ENCODE measurements at regions not wholly inside any gene's neighbourhood (a gene's known extent, or its start where the extent isn't known, plus 50 kb on each side); places are given as distances from the start of the nearest gene placed in this dataset.

DNA sequence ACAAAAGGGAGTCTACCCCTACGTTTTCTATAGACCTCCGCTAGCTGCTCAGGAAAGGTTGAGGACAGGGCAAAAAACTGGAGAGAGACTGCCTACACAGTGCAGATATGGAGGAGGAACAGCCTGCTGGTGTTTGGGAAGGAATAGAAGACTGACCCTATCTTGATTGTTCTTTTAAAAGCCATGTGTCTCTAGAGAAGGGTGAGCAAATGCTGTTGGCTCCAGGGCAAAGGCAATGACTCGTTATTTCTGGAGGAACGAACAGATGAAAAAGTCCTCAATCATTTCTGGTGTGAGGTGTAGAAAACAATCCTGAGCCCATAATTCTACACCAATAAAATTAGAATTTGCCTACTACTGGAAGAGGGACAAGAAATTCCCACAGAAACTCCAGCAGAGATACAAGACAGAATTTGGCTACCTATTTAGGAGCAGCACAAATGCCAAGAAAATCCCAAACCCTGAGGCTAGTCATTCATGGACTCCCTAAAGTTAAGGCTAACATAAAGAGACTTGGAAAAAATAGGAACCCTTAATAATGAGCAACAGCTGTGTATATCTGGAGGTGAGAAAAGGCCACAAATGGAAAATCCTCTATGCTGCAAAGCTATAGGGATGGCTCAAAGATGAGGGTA lies 1206.3 kb upstream of the CNTN5 start:
- no peaks in the 10 kb centered on the region for H3K36me3 ChIP-seq (ENCODE audit: control insufficient read depth in 3 of 3, insufficient read depth in 2 of 3, low read depth in 1 of 3, low read length in 3 of 3)
- H3K4me1 ChIP-seq (ENCODE audit: control insufficient read depth in 3 of 3, insufficient read depth in 2 of 3, low read depth in 1 of 3, low read length in 2 of 3): no peaks in the 10 kb centered on the region
- no peak overlapping the region for H3K27ac ChIP-seq (ENCODE audit: low read depth in 1 of 3, low read length in 2 of 3)
- H3K4me3 ChIP-seq (ENCODE audit: low read depth in 1 of 3, low read length in 3 of 3): no peak overlapping the region
- WGBS, 3 donors: 78 to 82% (median 82%) methylated on average over 4 of the region's 4 CpGs
- H3K27me3 ChIP-seq (ENCODE audit: control insufficient read depth in 3 of 3, insufficient read depth in 3 of 3, low read length in 3 of 3): no peaks in the 10 kb centered on the region
- no peaks in the 10 kb centered on the region for H3K9me3 ChIP-seq (ENCODE audit: control insufficient read depth in 2 of 2, insufficient read depth in 1 of 2, low read depth in 1 of 2, low read length in 1 of 2)
- no peak for DNase-seq
- FAIRE-seq: no peak

DNA sequence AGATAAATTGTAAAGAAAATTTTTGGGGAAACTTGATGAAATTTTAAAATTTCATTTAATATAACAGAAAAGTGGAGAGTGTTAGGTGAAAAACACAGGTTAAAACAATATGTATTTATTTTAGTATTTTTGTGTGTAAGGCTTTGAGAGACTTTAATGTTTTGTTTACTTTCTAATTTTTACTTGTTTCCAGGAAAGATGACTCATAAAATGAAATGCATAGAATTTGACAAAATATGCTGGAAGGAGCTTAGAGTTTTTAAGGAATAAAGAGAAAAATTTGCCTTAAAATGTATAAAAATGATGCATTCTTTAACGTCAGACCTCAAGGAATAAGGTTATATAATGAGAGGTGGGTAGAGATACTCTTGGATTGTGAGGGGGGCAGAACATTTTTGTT lies 1205.1 kb upstream of the CNTN5 start:
- H3K36me3 ChIP-seq (ENCODE audit: control insufficient read depth in 3 of 3, insufficient read depth in 2 of 3, low read depth in 1 of 3, low read length in 3 of 3): no peaks in the 10 kb centered on the region
- FAIRE-seq (no peak), DNase-seq (no peak)
- H3K9me3 ChIP-seq (ENCODE audit: control insufficient read depth in 2 of 2, insufficient read depth in 1 of 2, low read depth in 1 of 2, low read length in 1 of 2): no peaks in the 10 kb centered on the region
- WGBS, 3 donors: 64 to 82% (median 71%) methylated on average over 1 of the region's 1 CpG
- H3K4me1 ChIP-seq (ENCODE audit: control insufficient read depth in 3 of 3, insufficient read depth in 2 of 3, low read depth in 1 of 3, low read length in 2 of 3): no peaks in the 10 kb centered on the region
- no peak overlapping the region for H3K4me3 ChIP-seq (ENCODE audit: low read depth in 1 of 3, low read length in 3 of 3)
- H3K27ac ChIP-seq (ENCODE audit: low read depth in 1 of 3, low read length in 2 of 3): no peak overlapping the region
- no peaks in the 10 kb centered on the region for H3K27me3 ChIP-seq (ENCODE audit: control insufficient read depth in 3 of 3, insufficient read depth in 3 of 3, low read length in 3 of 3)

DNA sequence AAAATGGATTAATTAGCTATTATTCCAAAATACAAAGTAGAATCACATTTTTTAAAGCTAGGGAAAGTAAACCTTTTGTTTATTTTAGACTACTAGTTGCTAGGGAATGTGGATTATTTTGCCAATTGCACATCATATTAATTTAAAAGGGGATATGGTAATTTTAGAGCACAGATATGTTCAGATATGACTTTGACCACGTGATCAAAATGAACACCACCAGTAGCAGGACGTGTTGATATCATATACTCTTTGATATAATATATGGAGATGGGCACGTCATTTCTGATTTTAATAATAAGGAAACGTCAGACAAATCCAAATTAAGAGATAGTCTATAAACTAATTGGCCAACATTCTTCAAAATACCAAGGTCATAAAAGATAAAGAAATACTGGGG lies 1188.3 kb upstream of the CNTN5 start:
- FAIRE-seq (no peak), DNase-seq (no peak)
- no peak overlapping the region for H3K27ac ChIP-seq (ENCODE audit: low read depth in 1 of 3, low read length in 2 of 3)
- H3K36me3 ChIP-seq (ENCODE audit: control insufficient read depth in 3 of 3, insufficient read depth in 2 of 3, low read depth in 1 of 3, low read length in 3 of 3): no peaks in the 10 kb centered on the region
- no peaks in the 10 kb centered on the region for H3K4me1 ChIP-seq (ENCODE audit: control insufficient read depth in 3 of 3, insufficient read depth in 2 of 3, low read depth in 1 of 3, low read length in 2 of 3)
- 53 to 71% (median 63%) methylated on average over 4 of the region's 4 CpGs for WGBS, 3 donors
- H3K27me3 ChIP-seq (ENCODE audit: control insufficient read depth in 3 of 3, insufficient read depth in 3 of 3, low read length in 3 of 3): no peaks in the 10 kb centered on the region
- H3K9me3 ChIP-seq (ENCODE audit: control insufficient read depth in 2 of 2, insufficient read depth in 1 of 2, low read depth in 1 of 2, low read length in 1 of 2): no peaks in the 10 kb centered on the region
- H3K4me3 ChIP-seq (ENCODE audit: low read depth in 1 of 3, low read length in 3 of 3): no peak overlapping the region

DNA sequence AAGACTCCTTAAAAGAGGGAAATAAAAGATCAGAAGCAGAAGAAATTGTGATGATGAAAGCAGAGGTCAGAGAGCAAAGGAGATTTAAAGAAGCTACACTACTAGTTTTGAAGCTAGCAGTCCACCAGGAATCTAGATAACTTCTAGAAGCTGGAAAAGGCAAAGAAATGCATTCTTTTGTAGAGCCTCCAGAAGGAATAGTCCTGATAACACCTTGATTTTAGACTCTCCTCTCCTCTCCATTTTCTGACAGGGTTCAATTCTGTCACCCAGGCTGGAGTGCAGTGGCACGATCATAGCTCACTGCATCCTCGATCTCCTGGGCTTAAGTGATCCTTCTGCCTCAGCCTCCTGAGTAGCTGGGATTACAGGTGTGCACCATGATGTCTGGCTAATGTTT lies 1187.3 kb upstream of the CNTN5 start:
- Histone ChIP-seq H3K4me3 (ENCODE audit: low read depth in 1 of 3, low read length in 3 of 3) (no peak overlapping the region), H3K27me3 (ENCODE audit: control insufficient read depth in 3 of 3, insufficient read depth in 3 of 3, low read length in 3 of 3) (no peaks in the 10 kb centered on the region), H3K9me3 (ENCODE audit: control insufficient read depth in 2 of 2, insufficient read depth in 1 of 2, low read depth in 1 of 2, low read length in 1 of 2) (no peaks in the 10 kb centered on the region), H3K4me1 (ENCODE audit: control insufficient read depth in 3 of 3, insufficient read depth in 2 of 3, low read depth in 1 of 3, low read length in 2 of 3) (no peaks in the 10 kb centered on the region), H3K27ac (ENCODE audit: low read depth in 1 of 3, low read length in 2 of 3) (no peak overlapping the region), H3K36me3 (ENCODE audit: control insufficient read depth in 3 of 3, insufficient read depth in 2 of 3, low read depth in 1 of 3, low read length in 3 of 3) (no peaks in the 10 kb centered on the region)
- 50 to 91% (median 84%) methylated on average over 1 to 2 of the region's 2 CpGs for WGBS, 3 donors
- DNase-seq (no peak), FAIRE-seq (no peak)

DNA sequence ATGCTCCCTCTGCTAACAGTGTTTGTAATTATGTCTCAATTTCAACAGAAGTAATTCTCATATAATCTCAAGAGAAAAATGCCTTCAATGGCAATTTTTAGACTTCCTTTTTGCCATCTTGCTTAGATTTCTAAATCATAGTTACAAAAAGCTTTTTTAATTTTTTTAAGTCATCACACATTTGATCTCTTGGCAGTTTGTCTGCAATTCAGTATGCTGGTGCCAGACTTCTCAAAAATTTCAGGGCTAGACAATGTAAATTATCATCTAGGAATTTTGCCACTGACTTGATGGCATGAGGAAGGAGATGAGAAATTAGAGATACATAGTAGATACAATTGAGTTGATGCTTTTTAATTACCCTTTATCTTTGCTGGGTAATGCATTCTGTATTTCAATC lies 1176.7 kb upstream of the CNTN5 start:
- Histone ChIP-seq H3K4me1 (ENCODE audit: control insufficient read depth in 3 of 3, insufficient read depth in 2 of 3, low read depth in 1 of 3, low read length in 2 of 3) (no peaks in the 10 kb centered on the region), H3K4me3 (ENCODE audit: low read depth in 1 of 3, low read length in 3 of 3) (no peak overlapping the region), H3K27me3 (ENCODE audit: control insufficient read depth in 3 of 3, insufficient read depth in 3 of 3, low read length in 3 of 3) (no peaks in the 10 kb centered on the region), H3K9me3 (ENCODE audit: control insufficient read depth in 2 of 2, insufficient read depth in 1 of 2, low read depth in 1 of 2, low read length in 1 of 2) (no peaks in the 10 kb centered on the region), H3K36me3 (ENCODE audit: control insufficient read depth in 3 of 3, insufficient read depth in 2 of 3, low read depth in 1 of 3, low read length in 3 of 3) (no peaks in the 10 kb centered on the region), H3K27ac (ENCODE audit: low read depth in 1 of 3, low read length in 2 of 3) (no peak overlapping the region)
- FAIRE-seq (no peak), DNase-seq (no peak)

DNA sequence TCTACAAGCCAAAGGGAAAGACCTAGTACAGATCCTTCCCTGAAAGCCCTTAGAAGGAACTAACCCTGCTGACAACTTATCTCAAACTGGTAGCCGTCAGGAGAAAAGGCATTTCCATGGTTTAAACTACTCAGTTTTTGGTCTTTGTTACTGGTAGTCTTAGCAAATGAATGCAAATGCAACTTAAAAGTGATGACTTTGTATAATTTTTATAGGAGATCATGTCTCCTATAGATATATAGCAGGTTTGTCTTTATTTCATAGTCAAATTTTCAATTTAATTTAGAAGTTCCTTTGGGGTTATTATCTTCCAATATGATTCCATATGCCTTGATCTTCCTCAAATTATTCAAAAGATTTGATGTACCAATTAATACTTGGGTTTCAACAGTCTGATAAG lies 1173.0 kb upstream of the CNTN5 start:
- H3K4me3 ChIP-seq (ENCODE audit: low read depth in 1 of 3, low read length in 3 of 3): no peak overlapping the region
- H3K36me3 ChIP-seq (ENCODE audit: control insufficient read depth in 3 of 3, insufficient read depth in 2 of 3, low read depth in 1 of 3, low read length in 3 of 3): no peaks in the 10 kb centered on the region
- H3K4me1 ChIP-seq (ENCODE audit: control insufficient read depth in 3 of 3, insufficient read depth in 2 of 3, low read depth in 1 of 3, low read length in 2 of 3): no peaks in the 10 kb centered on the region
- no peak for FAIRE-seq
- 90 to 92% (median 90%) methylated on average over 1 of the region's 1 CpG for WGBS, 3 donors
- no peaks in the 10 kb centered on the region for H3K27me3 ChIP-seq (ENCODE audit: control insufficient read depth in 3 of 3, insufficient read depth in 3 of 3, low read length in 3 of 3)
- DNase-seq: no peak
- no peaks in the 10 kb centered on the region for H3K9me3 ChIP-seq (ENCODE audit: control insufficient read depth in 2 of 2, insufficient read depth in 1 of 2, low read depth in 1 of 2, low read length in 1 of 2)
- no peak overlapping the region for H3K27ac ChIP-seq (ENCODE audit: low read depth in 1 of 3, low read length in 2 of 3)

DNA sequence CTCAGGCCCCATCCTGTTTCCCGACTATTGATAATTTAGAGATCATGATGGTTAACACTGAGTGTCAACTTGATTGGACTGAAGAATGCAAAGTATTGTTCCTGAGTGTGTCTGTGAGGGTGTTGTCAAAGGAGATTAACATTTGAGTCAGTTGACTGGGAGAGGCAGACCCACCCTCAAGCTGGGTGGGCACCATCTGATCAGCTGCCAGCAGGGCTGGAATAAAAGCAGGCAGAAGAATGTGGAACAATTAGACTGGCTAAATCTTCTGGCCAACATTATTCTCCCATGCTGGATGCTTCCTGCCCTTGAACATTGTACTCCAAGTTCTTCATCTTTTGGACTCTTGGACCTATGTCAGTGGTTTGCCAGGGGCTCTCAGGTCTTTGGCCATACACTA lies 1170.0 kb upstream of the CNTN5 start:
- FAIRE-seq: no peak
- Histone ChIP-seq H3K36me3 (ENCODE audit: control insufficient read depth in 3 of 3, insufficient read depth in 2 of 3, low read depth in 1 of 3, low read length in 3 of 3) (no peaks in the 10 kb centered on the region), H3K27me3 (ENCODE audit: control insufficient read depth in 3 of 3, insufficient read depth in 3 of 3, low read length in 3 of 3) (no peaks in the 10 kb centered on the region), H3K9me3 (ENCODE audit: control insufficient read depth in 2 of 2, insufficient read depth in 1 of 2, low read depth in 1 of 2, low read length in 1 of 2) (no peaks in the 10 kb centered on the region), H3K4me1 (ENCODE audit: control insufficient read depth in 3 of 3, insufficient read depth in 2 of 3, low read depth in 1 of 3, low read length in 2 of 3) (no peaks in the 10 kb centered on the region), H3K27ac (ENCODE audit: low read depth in 1 of 3, low read length in 2 of 3) (no peak overlapping the region), H3K4me3 (ENCODE audit: low read depth in 1 of 3, low read length in 3 of 3) (no peak overlapping the region)
- no peak for DNase-seq
- 39 to 61% (median 49%) methylated on average over 1 of the region's 1 CpG for WGBS, 3 donors

DNA sequence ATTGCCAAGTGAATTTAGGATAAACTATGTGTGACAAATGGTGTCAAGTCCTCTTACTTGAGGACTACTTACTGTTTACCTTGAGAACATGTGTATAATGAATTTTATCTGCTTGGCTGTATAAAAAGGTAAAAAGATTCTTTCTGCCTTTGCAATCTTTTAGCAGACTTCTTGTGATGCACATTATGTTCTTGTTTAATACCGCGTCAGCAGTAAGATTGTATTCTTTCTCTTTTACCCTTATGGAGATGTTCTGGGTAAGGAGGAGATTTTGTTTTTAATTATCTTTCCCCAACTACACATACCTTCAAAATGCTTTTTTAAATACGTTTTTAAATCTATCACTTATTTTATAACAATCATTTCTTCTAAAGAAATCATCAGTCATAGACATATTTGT lies 1166.4 kb upstream of the CNTN5 start:
- H3K4me3 ChIP-seq (ENCODE audit: low read depth in 1 of 3, low read length in 3 of 3): no peak overlapping the region
- H3K4me1 ChIP-seq (ENCODE audit: control insufficient read depth in 3 of 3, insufficient read depth in 2 of 3, low read depth in 1 of 3, low read length in 2 of 3): no peaks in the 10 kb centered on the region
- no peaks in the 10 kb centered on the region for H3K9me3 ChIP-seq (ENCODE audit: control insufficient read depth in 2 of 2, insufficient read depth in 1 of 2, low read depth in 1 of 2, low read length in 1 of 2)
- FAIRE-seq: no peak
- 44 to 76% (median 48%) methylated on average over 3 of the region's 3 CpGs for WGBS, 3 donors
- DNase-seq: no peak
- no peak overlapping the region for H3K27ac ChIP-seq (ENCODE audit: low read depth in 1 of 3, low read length in 2 of 3)
- H3K27me3 ChIP-seq (ENCODE audit: control insufficient read depth in 3 of 3, insufficient read depth in 3 of 3, low read length in 3 of 3): no peaks in the 10 kb centered on the region
- no peaks in the 10 kb centered on the region for H3K36me3 ChIP-seq (ENCODE audit: control insufficient read depth in 3 of 3, insufficient read depth in 2 of 3, low read depth in 1 of 3, low read length in 3 of 3)

DNA sequence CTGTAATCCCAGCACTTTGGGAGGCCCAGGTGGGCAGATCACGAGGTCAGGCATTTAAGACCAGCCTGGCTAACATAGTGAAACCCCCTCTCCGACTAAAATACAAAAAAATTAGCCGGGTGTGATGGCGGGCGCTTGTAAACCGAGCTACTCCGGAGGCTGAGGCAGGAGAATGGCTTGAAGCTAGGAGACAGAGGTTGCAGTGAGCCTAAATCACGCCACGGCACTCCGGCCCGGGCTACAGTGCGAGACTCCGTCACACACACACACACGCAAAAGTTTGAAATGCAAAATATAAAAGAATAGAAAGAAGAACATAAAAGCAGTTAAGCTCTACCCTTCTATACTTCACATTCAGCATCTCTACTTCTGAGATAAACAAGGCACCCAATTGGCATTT lies 1165.9 kb upstream of the CNTN5 start:
- Histone ChIP-seq H3K9me3 (ENCODE audit: control insufficient read depth in 2 of 2, insufficient read depth in 1 of 2, low read depth in 1 of 2, low read length in 1 of 2) (no peaks in the 10 kb centered on the region), H3K27me3 (ENCODE audit: control insufficient read depth in 3 of 3, insufficient read depth in 3 of 3, low read length in 3 of 3) (no peaks in the 10 kb centered on the region), H3K36me3 (ENCODE audit: control insufficient read depth in 3 of 3, insufficient read depth in 2 of 3, low read depth in 1 of 3, low read length in 3 of 3) (no peaks in the 10 kb centered on the region), H3K4me1 (ENCODE audit: control insufficient read depth in 3 of 3, insufficient read depth in 2 of 3, low read depth in 1 of 3, low read length in 2 of 3) (no peaks in the 10 kb centered on the region), H3K4me3 (ENCODE audit: low read depth in 1 of 3, low read length in 3 of 3) (no peak overlapping the region), H3K27ac (ENCODE audit: low read depth in 1 of 3, low read length in 2 of 3) (no peak overlapping the region)
- DNase-seq: no peak
- no peak for FAIRE-seq
- 83 to 88% (median 87%) methylated on average over 14 of the region's 14 CpGs for WGBS, 3 donors
